Activated gamma-delta T cell treated with anti-CD3 and anti-CD28 coated beads, Interleukin-2, amount 50 U/mL, for 16 hours (primary cell): ENCODE measurements at regions not wholly inside any gene's neighbourhood (a gene's known extent, or its start where the extent isn't known, plus 50 kb on each side); places are given as distances from the start of the nearest gene placed in this dataset.
"Not testable (repeated sequence)": the region's sequence is repeated elsewhere in the genome, so short reads cannot be mapped to it uniquely, and the experiment has no call there.

Experiments used
- DNase-seq: peaks from one replicate; pipeline ENCODE4 v3.0.0-alpha.2; 2020; ENCODE audit warnings: low read depth

GRCh38 chrX:132302687-132303086 is 83.4 kb upstream of the RAP2C start:
- not testable (repeated sequence) for DNase-seq

GRCh38 chrX:132294776-132295495 is 75.7 kb upstream of the RAP2C start:
- no peak for DNase-seq

- no peak for DNase-seq
Measured at GRCh38 chrX:132294192-132294591, 74.9 kb upstream of the RAP2C start.

DNA sequence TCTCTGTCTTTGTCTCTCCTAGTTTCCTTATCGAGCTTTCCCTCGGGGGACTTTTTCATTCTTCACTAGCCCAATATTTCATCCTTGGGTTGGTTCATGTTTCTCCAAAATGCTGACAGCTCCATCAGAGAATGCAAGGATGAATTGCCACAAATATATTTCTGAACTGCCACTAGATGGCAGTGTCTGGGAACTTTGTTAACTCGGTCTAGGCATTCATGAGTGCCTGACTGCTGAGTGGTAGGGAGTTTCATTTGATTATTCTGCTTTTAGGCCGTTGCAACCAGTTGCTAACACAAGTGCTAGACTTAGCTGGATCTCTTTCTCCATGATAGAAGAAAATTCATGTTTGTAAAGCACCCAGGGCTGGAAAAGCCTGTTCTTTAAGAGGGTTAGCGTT is 73.5 kb upstream of the RAP2C start:
- DNase-seq, result peak; percentile 5

GRCh38 chrX:132277953-132278614 is 58.8 kb upstream of the RAP2C start:
- DNase-seq, result no peak

GRCh38 chrX:132272826-132273225 is 53.6 kb upstream of the RAP2C start:
- DNase-seq, result no peak

- no peak for DNase-seq
Measured at GRCh38 chrX:132271311-132271778, 52.1 kb upstream of the RAP2C start.

DNA sequence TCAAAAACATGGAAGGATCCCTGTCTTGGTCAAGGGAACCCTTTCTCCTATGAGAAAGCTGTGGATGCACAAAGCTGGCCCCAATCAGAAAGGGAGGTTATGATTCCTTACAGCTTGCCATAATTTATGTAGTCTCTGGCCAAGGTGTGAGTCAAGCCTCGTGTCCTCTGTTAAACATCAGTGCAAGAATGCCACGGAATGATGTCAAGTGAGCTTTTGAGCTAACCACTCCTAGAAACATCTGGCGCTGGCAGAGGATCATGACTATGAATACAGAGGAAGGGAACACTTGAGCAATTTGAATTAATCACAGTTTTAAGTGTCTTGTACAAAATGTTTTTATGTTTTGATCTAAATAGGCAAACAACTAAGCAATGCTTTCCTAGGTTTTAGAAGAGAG is 51.5 kb upstream of the RAP2C start:
- no peak for DNase-seq

GRCh38 chrX:132270021-132270420 is 50.8 kb upstream of the RAP2C start:
- no peak for DNase-seq
